Activated T-cell treated with anti-CD3 and anti-CD28 coated beads for 1 hour (primary cell): ENCODE measurements at regions not wholly inside any gene's neighbourhood (a gene's known extent, or its start where the extent isn't known, plus 50 kb on each side); places are given as distances from the start of the nearest gene placed in this dataset.

ENCODE experiments used
- DNase-seq: peaks from one replicate; pipeline ENCODE4 v3.0.0-alpha.2; 2020; ENCODE audit warnings: low read depth

GRCh38 chr15:88403351-88403791 lies 63.8 kb downstream of the MRPL46 start:
- no peak for DNase-seq

GRCh38 chr15:88401996-88402656 lies 65.1 kb downstream of the MRPL46 start:
- no peak for DNase-seq

- DNase-seq, result no peak
These were observed 65.8 kb downstream of the MRPL46 start for GRCh38 chr15:88401251-88401995.

GRCh38 chr15:88400591-88401250 lies 66.5 kb downstream of the MRPL46 start:
- no peak for DNase-seq

- DNase-seq, result no peak
These were observed 67.1 kb downstream of the MRPL46 start for GRCh38 chr15:88400084-88400483.

GRCh38 chr15:88399021-88399685 lies 68.0 kb downstream of the MRPL46 start:
- DNase-seq, result no peak

GRCh38 chr15:88398011-88398410 lies 69.2 kb downstream of the MRPL46 start:
- no peak for DNase-seq

GRCh38 chr15:88397506-88397905 lies 69.7 kb downstream of the MRPL46 start:
- DNase-seq, result no peak

GRCh38 chr15:88395872-88396781 lies 71.1 kb downstream of the MRPL46 start:
- DNase-seq, result no peak

GRCh38 chr15:88395241-88395640 lies 71.9 kb downstream of the MRPL46 start:
- DNase-seq, result no peak

GRCh38 chr15:88394553-88395145 lies 72.5 kb downstream of the MRPL46 start:
- DNase-seq, result no peak

- no peak for DNase-seq
These were observed 73.3 kb downstream of the MRPL46 start for GRCh38 chr15:88393719-88394519.

GRCh38 chr15:88391700-88392099 lies 75.5 kb downstream of the MRPL46 start:
- DNase-seq, result no peak

GRCh38 chr15:88391006-88391405 lies 76.2 kb downstream of the MRPL46 start:
- no peak for DNase-seq

GRCh38 chr15:88390164-88390901 lies 76.9 kb downstream of the MRPL46 start:
- DNase-seq, result no peak

- DNase-seq, result no peak
These were observed 78.1 kb downstream of the MRPL46 start for GRCh38 chr15:88389120-88389519.

GRCh38 chr15:88388686-88389085 lies 78.5 kb downstream of the MRPL46 start:
- DNase-seq, result no peak

- DNase-seq, result no peak
These were observed 82.0 kb downstream of the MRPL46 start for GRCh38 chr15:88385078-88385700.

- no peak for DNase-seq
These were observed 83.8 kb downstream of the MRPL46 start for GRCh38 chr15:88383354-88383753.
